SK-N-SH (cell line): ENCODE measurements at regions not wholly inside any gene's neighbourhood (a gene's known extent, or its start where the extent isn't known, plus 50 kb on each side); places are given as distances from the start of the nearest gene placed in this dataset.

ENCODE experiments used
- CTCF ChIA-PET: fragments of 300-600, 350-600 bp; formaldehyde crosslinking; extraction: SDS; loops from one replicate; lab custom pipeline; 2021; lab: Yijun Ruan, JAX
- POLR2A ChIA-PET: fragments of 350-600 bp; sonication (Branson Sonifier 250); formaldehyde crosslinking; extraction: SDS; loops from one replicate; lab custom pipeline; 2020; ENCODE audit warnings: antibody characterized with exemption, inconsistent platforms; lab: Yijun Ruan, JAX
- DNase-seq: peaks from one replicate; pipeline ENCODE4 v3.0.0; 2012
- H2AFZ ChIP-seq: fragments of 200-600 bp; sonication (generic); 2 replicates; pipeline ENCODE4 v1.8.1; 2016; ENCODE audit warnings: antibody characterized with exemption, mild to moderate bottlenecking, low read depth
- H3F3A ChIP-seq: fragments of 200-600 bp; sonication (generic); replicated peaks from 2 replicates; pipeline ENCODE3; 2016; ENCODE audit warnings: antibody characterized with exemption, mild to moderate bottlenecking; ENCODE audit not compliant: insufficient read depth
- H3K27ac ChIP-seq, 2 experiments: fragments of 200-500 bp in 1 of 2; fragments of 200-600 bp in 1 of 2; sonication (Bioruptor generic) in 1 of 2; sonication (generic), shearing (Covaris generic) in 1 of 2; 2 replicates each; pipeline versions ENCODE4 v1.5.1 to v1.6.1; 2014 to 2016; ENCODE audit warnings: low read depth in 2 of 2, inconsistent platforms in 1 of 2, low read length in 1 of 2, mild to moderate bottlenecking in 1 of 2, mixed read lengths in 1 of 2
- H3K27me3 ChIP-seq: fragments of 200-600 bp; sonication (generic), shearing (Covaris generic); 2 replicates; pipeline ENCODE4 v1.6.1; 2016; ENCODE audit warnings: mixed run types; ENCODE audit not compliant: insufficient read depth
- H3K36me3 ChIP-seq, 2 experiments: fragments of 200-500 bp in 1 of 2; fragments of 200-600 bp in 1 of 2; sonication (Bioruptor generic) in 1 of 2; sonication (generic) in 1 of 2; replicated peaks in 1 of 2; 2 replicates each; pipeline versions ENCODE3 to v1.5.1; 2014 to 2016; ENCODE audit warnings: low read length in 1 of 2, mild to moderate bottlenecking in 1 of 2; ENCODE audit not compliant: insufficient read depth in 2 of 2, control insufficient read depth in 1 of 2
- H3K4me1 ChIP-seq, 2 experiments: fragments of 200-500 bp in 1 of 2; fragments of 200-600 bp in 1 of 2; sonication (Bioruptor generic) in 1 of 2; sonication (generic), shearing (Covaris generic) in 1 of 2; 2 replicates each; pipeline versions ENCODE4 v1.5.1 to v1.6.1; 2014 to 2016; ENCODE audit warnings: low read depth in 1 of 2, low read length in 1 of 2, mixed run types in 1 of 2; ENCODE audit not compliant: insufficient read depth in 2 of 2, control insufficient read depth in 1 of 2
- H3K4me2 ChIP-seq: fragments of 200-600 bp; sonication (generic), shearing (Covaris generic); 2 replicates; pipeline ENCODE4 v1.6.1; 2017; ENCODE audit warnings: mixed run types
- H3K4me3 ChIP-seq, 2 experiments: fragments of 200-500 bp in 1 of 2; fragments of 200-600 bp in 1 of 2; sonication (Bioruptor generic) in 1 of 2; sonication (generic), shearing (Covaris generic) in 1 of 2; 2 replicates each; pipeline versions ENCODE4 v1.5.1 to v1.8.1; 2014 to 2016; ENCODE audit warnings: low read depth in 2 of 2, inconsistent platforms in 1 of 2, low read length in 1 of 2, mild to moderate bottlenecking in 1 of 2, mixed read lengths in 1 of 2, moderate library complexity in 1 of 2
- H3K79me2 ChIP-seq: fragments of 200-600 bp; sonication (generic); 2 replicates; pipeline ENCODE4 v1.8.1; 2017; ENCODE audit warnings: mild to moderate bottlenecking; ENCODE audit not compliant: insufficient read depth
- H3K9ac ChIP-seq: fragments of 200-600 bp; sonication (generic); 2 replicates; pipeline ENCODE4 v1.6.1; 2017; ENCODE audit warnings: mixed run types
- H3K9me2 ChIP-seq: fragments of 200-600 bp; sonication (generic); 2 replicates; pipeline ENCODE4 v1.6.1; 2017; ENCODE audit warnings: mixed run types
- H3K9me3 ChIP-seq: fragments of 200-600 bp; sonication (generic); 2 replicates; pipeline ENCODE4 v1.6.1; 2017; ENCODE audit warnings: mixed run types, mild to moderate bottlenecking, moderate library complexity
- H4K20me1 ChIP-seq: fragments of 200-600 bp; sonication (generic); 2 replicates; pipeline ENCODE4 v1.6.1; 2017; ENCODE audit warnings: mild to moderate bottlenecking, mixed run types; ENCODE audit not compliant: insufficient read depth
- ELF1 ChIP-seq: IDR thresholded peaks from 2 replicates; pipeline ENCODE4 v1.4.0; 2012
- EZH2phosphoT487 ChIP-seq: fragments of 200-600 bp; sonication (generic); IDR thresholded peaks from 2 replicates; pipeline ENCODE4 v1.6.1; 2017; ENCODE audit warnings: low read depth, mixed run types, mild to moderate bottlenecking, antibody characterized with exemption, moderate library complexity, borderline replicate concordance
- FOSL2 ChIP-seq: IDR thresholded peaks from 2 replicates; pipeline ENCODE4 v1.4.0; 2012; ENCODE audit warnings: low read depth, mild to moderate bottlenecking, moderate library complexity, borderline replicate concordance
- GABPA ChIP-seq: IDR thresholded peaks from 2 replicates; pipeline ENCODE4 v1.4.0; 2012; ENCODE audit warnings: low read depth, mild to moderate bottlenecking
- MAX ChIP-seq: IDR thresholded peaks from 2 replicates; pipeline ENCODE4 v1.4.0; 2012; ENCODE audit warnings: low read depth
- MEF2A ChIP-seq: IDR thresholded peaks from 2 replicates; pipeline ENCODE4 v1.4.0; 2012; ENCODE audit warnings: low read depth, borderline replicate concordance
- PBX3 ChIP-seq: IDR thresholded peaks from 2 replicates; pipeline ENCODE4; 2012
- POLR2AphosphoS5 ChIP-seq: IDR thresholded peaks from 2 replicates; pipeline ENCODE4 v1.6.1; 2012; ENCODE audit warnings: low read depth, low read length
- RAD21 ChIP-seq: IDR thresholded peaks from 2 replicates; pipeline ENCODE4 v1.6.1; 2012; ENCODE audit warnings: mild to moderate bottlenecking, low read length
- REST ChIP-seq: IDR thresholded peaks from 2 replicates; pipeline ENCODE4 v1.6.1; 2012; ENCODE audit warnings: mild to moderate bottlenecking, low read depth, low read length, moderate library complexity
- RFX5 ChIP-seq: IDR thresholded peaks from 2 replicates; pipeline ENCODE4 v1.6.1; 2012; ENCODE audit warnings: mild to moderate bottlenecking, improper control_type of control experiment, low read length
- SIN3A ChIP-seq: IDR thresholded peaks from 2 replicates; pipeline ENCODE4 v1.6.1; 2012; ENCODE audit warnings: low read depth, mild to moderate bottlenecking, low read length, moderate library complexity, borderline replicate concordance
- TCF12 ChIP-seq: IDR thresholded peaks from 2 replicates; pipeline ENCODE4 v1.4.0; 2012
- TEAD4 ChIP-seq: IDR thresholded peaks from 2 replicates; pipeline ENCODE4 v1.4.0; 2012; ENCODE audit warnings: mild to moderate bottlenecking, borderline replicate concordance; ENCODE audit not compliant: insufficient read depth
- WGBS: methylation state at CpG from one replicate; pipeline ENCODE4 v1.1.6; 2017; ENCODE audit warnings: low lambda C conversion rate; 5-methylcytosine and 5-hydroxymethylcytosine counted together
- TF ChIP-seq, protein P1 (sequence below): fragments of 150-350 bp; IDR thresholded peaks from 2 replicates; pipeline ENCODE4 v1.6.1; 2016; ENCODE audit warnings: mild to moderate bottlenecking, low read depth, low read length
- TF ChIP-seq, protein P2 (sequence below): fragments of 150-350 bp; IDR thresholded peaks from 2 replicates; pipeline ENCODE4 v1.6.1; 2017; ENCODE audit warnings: antibody characterized with exemption, low read length, low read depth, borderline replicate concordance

GRCh38 chr13:37207691-37208451 is 102.4 kb upstream of the CSNK1A1L start:
- no peak for TF ChIP-seq PBX3
- no peak for TF ChIP-seq EZH2phosphoT487
- no peak for TF ChIP-seq MEF2A
- TF ChIP-seq REST = no peak
- TF ChIP-seq GABPA = no peak
- no peak for TF ChIP-seq POLR2AphosphoS5
- TF ChIP-seq TEAD4 = no peak
- TF ChIP-seq SIN3A = no peak
- TF ChIP-seq, protein P1, sequence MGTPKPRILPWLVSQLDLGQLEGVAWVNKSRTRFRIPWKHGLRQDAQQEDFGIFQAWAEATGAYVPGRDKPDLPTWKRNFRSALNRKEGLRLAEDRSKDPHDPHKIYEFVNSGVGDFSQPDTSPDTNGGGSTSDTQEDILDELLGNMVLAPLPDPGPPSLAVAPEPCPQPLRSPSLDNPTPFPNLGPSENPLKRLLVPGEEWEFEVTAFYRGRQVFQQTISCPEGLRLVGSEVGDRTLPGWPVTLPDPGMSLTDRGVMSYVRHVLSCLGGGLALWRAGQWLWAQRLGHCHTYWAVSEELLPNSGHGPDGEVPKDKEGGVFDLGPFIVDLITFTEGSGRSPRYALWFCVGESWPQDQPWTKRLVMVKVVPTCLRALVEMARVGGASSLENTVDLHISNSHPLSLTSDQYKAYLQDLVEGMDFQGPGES = no peak
- TF ChIP-seq, protein P2, sequence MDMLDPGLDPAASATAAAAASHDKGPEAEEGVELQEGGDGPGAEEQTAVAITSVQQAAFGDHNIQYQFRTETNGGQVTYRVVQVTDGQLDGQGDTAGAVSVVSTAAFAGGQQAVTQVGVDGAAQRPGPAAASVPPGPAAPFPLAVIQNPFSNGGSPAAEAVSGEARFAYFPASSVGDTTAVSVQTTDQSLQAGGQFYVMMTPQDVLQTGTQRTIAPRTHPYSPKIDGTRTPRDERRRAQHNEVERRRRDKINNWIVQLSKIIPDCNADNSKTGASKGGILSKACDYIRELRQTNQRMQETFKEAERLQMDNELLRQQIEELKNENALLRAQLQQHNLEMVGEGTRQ = no peak
- no peak for TF ChIP-seq RAD21
- TF ChIP-seq FOSL2 = no peak
- no peak for TF ChIP-seq RFX5
- TF ChIP-seq ELF1 = no peak
- no peak for TF ChIP-seq TCF12
- no peak for TF ChIP-seq MAX
- H3F3A ChIP-seq = peaks cover 13% of the 10 kb centered on the region
- POLR2A ChIA-PET = no interaction called here
- no peaks in the 10 kb centered on the region for H3K9me2 ChIP-seq
- WGBS = 15% methylated on average over 4 of the region's 4 CpGs
- H3K79me2 ChIP-seq = no peaks in the 10 kb centered on the region
- no peaks in the 10 kb centered on the region for H3K36me3 ChIP-seq
- peak overlapping the region in 1 of 2 experiments; percentile 25; a peak in 2 of 4 replicates for H3K27ac ChIP-seq
- peak overlapping the region; percentile 14; the same call in 1 of the 2 replicates for H3K9ac ChIP-seq
- peak overlapping the region; percentile 70; the same call in 1 of the 2 replicates for H2AFZ ChIP-seq
- peaks cover 0 to 10% of the 10 kb centered on the region in 2 experiments; a peak in 1 of 4 replicates for H3K4me1 ChIP-seq
- no peak overlapping the region for H3K4me3 ChIP-seq
- peak overlapping the region; percentile 13 for H3K4me2 ChIP-seq
- H3K27me3 ChIP-seq = no peaks in the 10 kb centered on the region
- DNase-seq = no peak
- CTCF ChIA-PET = no interaction called here
- no peaks in the 10 kb centered on the region for H4K20me1 ChIP-seq
- no peaks in the 10 kb centered on the region for H3K9me3 ChIP-seq
